ENCODE measurements at regions not wholly inside any gene's neighbourhood (a gene's known extent, or its start where the extent isn't known, plus 50 kb on each side); places are given as distances from the start of the nearest gene placed in this dataset.

DNA sequence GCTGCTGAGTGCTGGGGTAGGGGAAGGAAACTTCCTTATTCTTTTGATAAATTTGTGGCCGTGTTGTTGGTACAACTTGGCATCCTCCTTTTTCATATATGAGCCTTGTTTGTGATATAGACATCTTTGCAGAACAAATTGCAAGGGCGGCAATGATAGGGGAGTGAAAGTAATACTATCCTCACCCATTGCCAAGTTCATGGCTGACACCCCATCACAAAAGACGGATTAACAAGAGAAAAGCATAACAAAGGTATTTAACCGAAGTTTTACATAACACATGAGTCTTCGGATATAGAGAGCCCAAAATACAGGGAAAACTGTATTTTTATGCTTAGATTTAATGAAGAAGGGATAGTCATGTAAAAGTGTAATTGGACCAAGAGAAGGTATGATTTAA, 86.3 kb upstream of the TMPRSS2 start:
- H3K36me3 ChIP-seq (ENCODE audit: control insufficient read depth, insufficient read depth, low read length): no peaks in the 10 kb centered on the region

DNA sequence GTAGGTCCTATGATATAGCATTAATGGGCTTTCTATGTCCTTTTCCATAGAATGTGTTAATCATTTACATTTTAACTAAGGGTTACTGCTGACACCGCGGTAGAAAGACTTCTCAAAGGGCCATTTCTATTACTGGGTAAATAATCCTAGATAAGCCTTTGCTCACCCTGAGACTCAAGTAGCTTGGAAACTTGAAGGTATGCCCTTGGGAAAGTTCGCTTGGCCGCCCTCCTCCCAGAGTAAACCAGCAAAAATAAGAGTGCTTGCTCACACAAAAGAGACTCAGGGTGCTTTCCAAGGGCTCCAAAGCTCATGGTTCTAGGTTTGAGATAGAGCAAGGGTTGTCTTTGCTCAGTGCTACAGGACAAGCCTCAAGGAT, 85.8 kb upstream of the TMPRSS2 start:
- no peak for DNase-seq (ENCODE audit: low read depth)
- ChIA-PET CTCF (no interaction called here), POLR2A (no interaction called here)
- no peaks in the 10 kb centered on the region for H3K36me3 ChIP-seq (ENCODE audit: control insufficient read depth, insufficient read depth, low read length)
- peaks cover 3% of the 10 kb centered on the region for H3K27me3 ChIP-seq (ENCODE audit: control insufficient read depth, insufficient read depth, low read length)
- TF ChIP-seq, protein P1, sequence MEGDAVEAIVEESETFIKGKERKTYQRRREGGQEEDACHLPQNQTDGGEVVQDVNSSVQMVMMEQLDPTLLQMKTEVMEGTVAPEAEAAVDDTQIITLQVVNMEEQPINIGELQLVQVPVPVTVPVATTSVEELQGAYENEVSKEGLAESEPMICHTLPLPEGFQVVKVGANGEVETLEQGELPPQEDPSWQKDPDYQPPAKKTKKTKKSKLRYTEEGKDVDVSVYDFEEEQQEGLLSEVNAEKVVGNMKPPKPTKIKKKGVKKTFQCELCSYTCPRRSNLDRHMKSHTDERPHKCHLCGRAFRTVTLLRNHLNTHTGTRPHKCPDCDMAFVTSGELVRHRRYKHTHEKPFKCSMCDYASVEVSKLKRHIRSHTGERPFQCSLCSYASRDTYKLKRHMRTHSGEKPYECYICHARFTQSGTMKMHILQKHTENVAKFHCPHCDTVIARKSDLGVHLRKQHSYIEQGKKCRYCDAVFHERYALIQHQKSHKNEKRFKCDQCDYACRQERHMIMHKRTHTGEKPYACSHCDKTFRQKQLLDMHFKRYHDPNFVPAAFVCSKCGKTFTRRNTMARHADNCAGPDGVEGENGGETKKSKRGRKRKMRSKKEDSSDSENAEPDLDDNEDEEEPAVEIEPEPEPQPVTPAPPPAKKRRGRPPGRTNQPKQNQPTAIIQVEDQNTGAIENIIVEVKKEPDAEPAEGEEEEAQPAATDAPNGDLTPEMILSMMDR (IDR thresholded peaks at IDR 0.05; ENCODE audit: insufficient read depth, low read depth, low read length): no peak
- no peak overlapping the region for H3K4me3 ChIP-seq (ENCODE audit: low read depth, low read length)

More for the DNA sequence above, 86.3 kb upstream of the TMPRSS2 start:
- ChIA-PET POLR2A (no interaction called here), CTCF (no interaction called here)
- H3K27me3 ChIP-seq (ENCODE audit: control insufficient read depth, insufficient read depth, low read length): peaks cover 6% of the 10 kb centered on the region
- H3K4me3 ChIP-seq (ENCODE audit: low read depth, low read length): no peak overlapping the region
- DNase-seq (ENCODE audit: low read depth): no peak
- TF ChIP-seq, protein P1 (IDR thresholded peaks at IDR 0.05; ENCODE audit: insufficient read depth, low read depth, low read length): no peak

DNA sequence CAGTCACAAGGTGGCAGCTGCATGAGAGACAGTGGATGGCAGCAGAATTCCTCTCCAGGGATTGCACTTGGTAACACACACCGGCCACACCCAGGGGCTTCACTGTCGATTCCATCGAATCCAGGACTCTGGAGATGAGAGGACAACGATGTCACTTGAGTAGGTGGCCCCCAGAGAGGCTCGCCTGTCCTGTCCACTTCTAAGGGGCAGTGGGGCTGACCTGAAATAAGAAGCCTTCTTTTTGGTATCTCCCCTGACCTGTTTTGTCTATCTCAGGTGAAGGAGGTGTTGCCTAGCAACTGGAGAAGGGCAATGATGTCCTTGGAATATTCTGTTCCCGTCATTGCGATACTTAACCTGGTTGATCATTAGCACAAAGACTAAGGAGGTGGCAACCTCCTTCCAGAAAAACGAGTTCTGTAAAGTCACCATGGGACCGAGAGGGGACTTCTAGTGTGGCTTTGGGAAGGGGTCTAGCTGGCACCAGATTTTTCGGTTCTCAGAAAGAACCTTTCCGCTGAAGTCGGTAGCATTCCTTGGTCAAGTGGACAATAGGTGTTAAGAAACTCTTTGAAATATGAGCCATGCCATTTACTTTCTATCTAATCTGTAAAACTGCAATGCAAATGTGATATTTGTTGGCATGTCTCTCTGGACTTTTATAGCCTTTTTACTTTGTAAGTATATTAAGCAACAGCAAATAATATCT, 85.2 kb upstream of the TMPRSS2 start:
- TF ChIP-seq, protein P1 (IDR thresholded peaks at IDR 0.05; ENCODE audit: insufficient read depth, low read depth, low read length): no peak
- Histone ChIP-seq H3K36me3 (ENCODE audit: control insufficient read depth, insufficient read depth, low read length) (no peaks in the 10 kb centered on the region), H3K27me3 (ENCODE audit: control insufficient read depth, insufficient read depth, low read length) (peaks cover 2% of the 10 kb centered on the region), H3K4me3 (ENCODE audit: low read depth, low read length) (no peak overlapping the region)
- CTCF ChIA-PET: interaction anchor here (0.7 kb wide), 1 partner anchor 9 kb away, joined by 3 read pairs; no protein-coding TSS in a partner anchor
- no peak for DNase-seq (ENCODE audit: low read depth)
- POLR2A ChIA-PET: no interaction called here

DNA sequence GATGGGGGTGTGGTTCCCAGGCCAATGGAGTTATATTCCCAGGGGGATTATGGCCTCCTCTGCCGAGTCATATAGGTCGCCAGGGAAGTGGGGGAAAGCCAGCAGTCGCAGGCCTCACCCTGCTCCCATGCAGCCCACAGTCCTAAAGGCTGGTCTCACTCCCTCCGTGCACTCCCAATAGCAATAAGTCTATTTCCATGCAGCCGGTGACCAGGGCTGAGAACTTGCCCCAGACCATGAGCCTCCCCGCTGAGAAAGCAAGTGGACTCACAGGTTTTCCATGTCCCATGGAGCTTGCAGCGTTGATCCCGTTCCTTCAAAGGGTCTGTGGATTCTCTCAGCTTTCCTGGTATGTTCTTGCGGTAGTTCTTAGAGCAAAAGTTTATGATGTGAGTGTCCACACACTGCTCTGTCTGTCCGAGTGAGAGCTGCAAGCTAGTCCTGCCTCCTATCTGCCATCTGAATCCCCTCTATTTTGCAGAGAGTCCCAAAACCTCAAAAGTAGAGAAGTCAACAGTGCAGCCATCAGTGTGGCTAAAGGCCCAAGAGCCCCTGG, 81.7 kb upstream of the TMPRSS2 start:
- H3K27me3 ChIP-seq (ENCODE audit: control insufficient read depth, insufficient read depth, low read length): peaks cover 2% of the 10 kb centered on the region; the same call in 1 of the 2 replicates
- H3K36me3 ChIP-seq (ENCODE audit: control insufficient read depth, insufficient read depth, low read length): no peaks in the 10 kb centered on the region
- no peak overlapping the region for H3K4me3 ChIP-seq (ENCODE audit: low read depth, low read length)
- ChIA-PET POLR2A (no interaction called here), CTCF (interaction anchor here (1.3 to 1.9 kb wide), 3 partner anchors 9 to 309 kb away, joined by 3 to 5 read pairs (median 4); no protein-coding TSS in a partner anchor)
- TF ChIP-seq, protein P1 (IDR thresholded peaks at IDR 0.05; ENCODE audit: insufficient read depth, low read depth, low read length): no peak
- no peak for DNase-seq (ENCODE audit: low read depth)

DNA sequence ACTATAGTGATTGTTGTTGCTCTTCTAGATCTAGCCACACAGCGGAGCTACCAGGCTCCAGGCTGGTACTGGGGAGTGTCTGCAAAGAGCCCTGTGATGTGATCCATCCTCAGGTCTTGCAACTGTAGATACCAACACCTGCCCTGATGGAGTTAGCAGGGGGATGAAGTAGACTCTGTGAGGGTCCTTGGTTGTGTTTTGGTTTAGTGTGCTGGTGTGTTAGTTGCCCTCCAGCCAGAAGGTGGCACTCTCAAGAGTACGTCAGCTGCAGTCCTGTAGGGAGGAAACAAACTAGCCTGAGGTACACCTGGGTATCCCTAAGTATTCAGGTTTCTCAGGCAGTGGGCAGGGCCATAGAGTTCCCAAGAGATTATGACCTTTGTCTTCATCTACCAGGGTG, 81.2 kb upstream of the TMPRSS2 start:
- ChIA-PET POLR2A (no interaction called here), CTCF (interaction anchor here (1.3 to 1.9 kb wide), 3 partner anchors 9 to 309 kb away, joined by 3 to 5 read pairs (median 4); no protein-coding TSS in a partner anchor)
- no peaks in the 10 kb centered on the region for H3K36me3 ChIP-seq (ENCODE audit: control insufficient read depth, insufficient read depth, low read length)
- H3K27me3 ChIP-seq (ENCODE audit: control insufficient read depth, insufficient read depth, low read length): 0 out of 2 replicates have a peak, but pooled peaks cover 2% of the 10 kb centered on the region
- TF ChIP-seq, protein P1 (IDR thresholded peaks at IDR 0.05; ENCODE audit: insufficient read depth, low read depth, low read length): 0 out of 2 replicates have a peak, but pooled peaks have one; percentile 11
- no peak for DNase-seq (ENCODE audit: low read depth)
- no peak overlapping the region for H3K4me3 ChIP-seq (ENCODE audit: low read depth, low read length)
